ENCODE measurements at regions not wholly inside any gene's neighbourhood (a gene's known extent, or its start where the extent isn't known, plus 50 kb on each side); places are given as distances from the start of the nearest gene placed in this dataset.

DNA sequence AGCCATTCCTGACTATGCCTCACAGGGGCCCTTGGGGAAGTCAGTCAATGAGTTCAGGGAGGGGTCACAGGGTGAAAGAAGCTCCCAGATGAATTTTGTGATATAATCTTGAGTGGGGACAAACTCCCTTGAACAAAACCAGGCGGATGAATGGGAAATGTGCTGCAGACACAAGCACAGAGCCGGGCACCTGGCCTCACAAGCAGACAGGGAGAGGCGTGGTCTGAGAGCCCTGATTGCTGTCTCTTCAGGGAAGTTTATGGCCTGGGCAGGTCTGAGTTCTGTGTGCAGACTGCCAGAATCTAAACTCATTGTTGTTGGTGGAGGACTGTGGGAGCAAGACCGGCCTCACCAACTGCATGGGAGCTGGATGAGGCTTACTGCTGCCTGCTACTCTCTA lies 591.8 kb downstream of the EPHA3 start:
- TF ChIP-seq, protein P1, sequence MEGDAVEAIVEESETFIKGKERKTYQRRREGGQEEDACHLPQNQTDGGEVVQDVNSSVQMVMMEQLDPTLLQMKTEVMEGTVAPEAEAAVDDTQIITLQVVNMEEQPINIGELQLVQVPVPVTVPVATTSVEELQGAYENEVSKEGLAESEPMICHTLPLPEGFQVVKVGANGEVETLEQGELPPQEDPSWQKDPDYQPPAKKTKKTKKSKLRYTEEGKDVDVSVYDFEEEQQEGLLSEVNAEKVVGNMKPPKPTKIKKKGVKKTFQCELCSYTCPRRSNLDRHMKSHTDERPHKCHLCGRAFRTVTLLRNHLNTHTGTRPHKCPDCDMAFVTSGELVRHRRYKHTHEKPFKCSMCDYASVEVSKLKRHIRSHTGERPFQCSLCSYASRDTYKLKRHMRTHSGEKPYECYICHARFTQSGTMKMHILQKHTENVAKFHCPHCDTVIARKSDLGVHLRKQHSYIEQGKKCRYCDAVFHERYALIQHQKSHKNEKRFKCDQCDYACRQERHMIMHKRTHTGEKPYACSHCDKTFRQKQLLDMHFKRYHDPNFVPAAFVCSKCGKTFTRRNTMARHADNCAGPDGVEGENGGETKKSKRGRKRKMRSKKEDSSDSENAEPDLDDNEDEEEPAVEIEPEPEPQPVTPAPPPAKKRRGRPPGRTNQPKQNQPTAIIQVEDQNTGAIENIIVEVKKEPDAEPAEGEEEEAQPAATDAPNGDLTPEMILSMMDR (IDR thresholded peaks at IDR 0.05), result no peak
- H3K36me3 Mint-ChIP-seq (ENCODE audit: low read depth), result peaks cover under 1% of the 10 kb centered on the region; the same call in 1 of the 2 replicates
- no peak overlapping the region for H3K27ac Mint-ChIP-seq
- DNase-seq, result no peak
- no peaks in the 10 kb centered on the region for H3K27me3 Mint-ChIP-seq (ENCODE audit: insufficient read depth)
- no peaks in the 10 kb centered on the region for H3K4me1 Mint-ChIP-seq (ENCODE audit: low read depth)
- H3K9me3 Mint-ChIP-seq, result peaks cover 61% of the 10 kb centered on the region
- no peak overlapping the region for H3K4me3 Mint-ChIP-seq

DNA sequence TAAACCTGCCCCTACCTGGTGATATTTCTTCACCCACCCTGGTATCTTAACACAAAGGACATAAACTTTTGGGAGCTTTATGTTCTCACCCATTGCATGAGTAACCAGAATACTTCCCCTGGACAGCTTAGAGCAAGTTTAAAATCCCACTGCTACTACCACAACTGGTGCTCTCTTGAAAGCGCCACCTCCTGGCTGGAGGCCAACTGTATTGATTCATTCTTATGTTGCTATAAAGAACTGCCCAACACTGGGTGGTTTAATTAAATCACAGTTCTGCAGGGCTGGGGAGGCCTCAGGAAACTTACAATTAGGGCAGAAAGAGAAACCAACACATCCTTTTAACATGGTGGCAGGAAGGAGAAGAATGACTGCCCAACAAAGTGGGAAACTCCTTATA lies 592.4 kb downstream of the EPHA3 start:
- no peaks in the 10 kb centered on the region for H3K27me3 Mint-ChIP-seq (ENCODE audit: insufficient read depth)
- no peaks in the 10 kb centered on the region for H3K4me1 Mint-ChIP-seq (ENCODE audit: low read depth)
- peaks cover 4% of the 10 kb centered on the region; the same call in 1 of the 2 replicates for H3K36me3 Mint-ChIP-seq (ENCODE audit: low read depth)
- no peak overlapping the region for H3K27ac Mint-ChIP-seq
- TF ChIP-seq, protein P1 (IDR thresholded peaks at IDR 0.05), result no peak
- H3K4me3 Mint-ChIP-seq, result no peak overlapping the region
- no peak for DNase-seq
- H3K9me3 Mint-ChIP-seq, result peaks cover 67% of the 10 kb centered on the region

DNA sequence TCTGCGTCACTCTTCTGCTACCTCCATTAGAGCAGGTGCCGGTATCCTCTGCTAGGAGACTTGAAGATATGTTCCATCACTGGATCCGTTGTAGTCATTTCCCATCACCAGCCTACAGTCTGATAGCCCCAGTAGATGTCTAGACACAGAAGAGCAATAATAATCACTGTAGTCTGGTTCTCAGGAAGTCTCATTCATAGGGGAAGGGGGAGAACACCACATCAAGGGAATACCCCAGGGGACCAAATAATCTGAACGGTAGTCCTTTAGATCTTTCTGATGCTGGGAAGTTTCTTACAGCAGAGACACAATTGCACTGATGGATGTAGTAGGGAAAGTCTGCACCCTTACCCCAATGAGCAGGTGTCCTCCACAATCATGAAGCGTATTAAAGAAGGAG lies 595.0 kb downstream of the EPHA3 start:
- no peak for DNase-seq
- Mint-ChIP-seq H3K27ac (no peak overlapping the region), H3K27me3 (ENCODE audit: insufficient read depth) (no peaks in the 10 kb centered on the region), H3K9me3 (peaks cover 79% of the 10 kb centered on the region), H3K4me3 (no peak overlapping the region), H3K4me1 (ENCODE audit: low read depth) (no peaks in the 10 kb centered on the region), H3K36me3 (ENCODE audit: low read depth) (peaks cover 4% of the 10 kb centered on the region; the same call in 1 of the 2 replicates)
- TF ChIP-seq, protein P1 (IDR thresholded peaks at IDR 0.05), result no peak

DNA sequence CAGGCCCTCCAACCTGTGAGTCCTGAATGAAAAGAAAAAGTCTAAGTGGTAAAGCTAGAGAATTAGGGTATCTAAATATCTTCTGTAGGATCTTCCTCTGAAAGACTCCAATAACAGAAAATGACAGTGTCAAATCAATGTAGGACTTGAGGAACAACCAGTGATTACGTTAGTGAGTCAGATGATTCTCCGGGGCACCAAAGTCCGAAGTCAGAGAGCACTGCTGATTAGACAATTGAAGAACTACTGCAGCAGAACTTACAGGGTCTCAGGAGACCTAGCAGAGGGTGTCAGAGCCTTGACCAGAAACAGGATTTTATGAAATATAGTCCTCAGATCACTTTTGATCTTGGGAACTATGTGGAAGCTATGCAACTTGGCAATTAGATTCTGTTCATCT lies 605.8 kb downstream of the EPHA3 start:
- Mint-ChIP-seq H3K36me3 (ENCODE audit: low read depth) (no peaks in the 10 kb centered on the region), H3K27ac (no peak overlapping the region), H3K4me1 (ENCODE audit: low read depth) (no peaks in the 10 kb centered on the region), H3K4me3 (no peak overlapping the region), H3K27me3 (ENCODE audit: insufficient read depth) (no peaks in the 10 kb centered on the region; the same call in 1 of the 2 replicates), H3K9me3 (peaks cover 34% of the 10 kb centered on the region)
- no peak for DNase-seq
- TF ChIP-seq, protein P1 (IDR thresholded peaks at IDR 0.05), result no peak

DNA sequence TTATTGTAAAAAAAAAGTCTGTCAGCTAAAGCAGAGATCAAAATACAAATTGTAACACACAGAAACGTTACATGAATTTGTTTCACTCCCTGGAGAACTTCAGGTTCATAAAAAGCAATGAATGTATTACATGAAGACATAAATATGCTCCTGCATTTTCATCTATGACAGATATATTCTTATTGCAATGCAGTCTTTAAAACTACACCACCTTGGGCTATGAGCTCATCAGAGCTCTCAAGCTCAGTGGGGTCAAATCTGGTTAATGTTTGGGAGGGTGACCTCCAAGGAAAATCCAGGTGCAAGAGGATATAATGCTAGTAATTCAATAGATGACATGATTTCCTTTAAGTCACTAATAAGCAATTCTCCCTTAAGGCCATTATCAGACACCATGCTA lies 606.8 kb downstream of the EPHA3 start:
- Mint-ChIP-seq H3K27ac (no peak overlapping the region), H3K27me3 (ENCODE audit: insufficient read depth) (no peaks in the 10 kb centered on the region; the same call in 1 of the 2 replicates), H3K4me3 (no peak overlapping the region), H3K36me3 (ENCODE audit: low read depth) (no peaks in the 10 kb centered on the region), H3K4me1 (ENCODE audit: low read depth) (no peaks in the 10 kb centered on the region), H3K9me3 (peaks cover 35% of the 10 kb centered on the region)
- TF ChIP-seq, protein P1 (IDR thresholded peaks at IDR 0.05), result no peak
- no peak for DNase-seq
